ENCODE measurements at regions not wholly inside any gene's neighbourhood (a gene's known extent, or its start where the extent isn't known, plus 50 kb on each side); places are given as distances from the start of the nearest gene placed in this dataset.

- H3K4me1 ChIP-seq = no peaks in the 10 kb centered on the region
- 81 to 83% methylated on average over 8 of the region's 8 CpGs for WGBS, 2 donors
- no peak overlapping the region for H3K27ac ChIP-seq
- H3K27me3 ChIP-seq = no peaks in the 10 kb centered on the region
- no peak overlapping the region for H3K4me3 ChIP-seq
- H3K9me3 ChIP-seq = no peaks in the 10 kb centered on the region
- TF ChIP-seq CTCF (IDR thresholded peaks at IDR 0.05) (no peak), POLR2A (IDR thresholded peaks at IDR 0.05) (no peak)
- intact Hi-C loops (cut with DNase I; ENCODE audit: low total_unique reads) = no loop called here
- DNase-seq = no peak
- H3K36me3 ChIP-seq (ENCODE audit: low read depth, missing control alignments) = no peaks in the 10 kb centered on the region
Measured at GRCh38 chr2:16393500-16394071, 272.0 kb downstream of the CYRIA start.

- intact Hi-C loops (cut with DNase I; ENCODE audit: low total_unique reads) = no loop called here
- 71 to 77% methylated on average over 13 of the region's 14 CpGs for WGBS, 2 donors
- no peak for DNase-seq
Measured at GRCh38 chr2:16392647-16393499, 272.8 kb downstream of the CYRIA start.

GRCh38 chr2:16391986-16392385 is 273.6 kb downstream of the CYRIA start:
- Histone ChIP-seq H3K27me3 (no peaks in the 10 kb centered on the region), H3K4me1 (no peaks in the 10 kb centered on the region), H3K4me3 (no peak overlapping the region), H3K9me3 (no peaks in the 10 kb centered on the region), H3K36me3 (ENCODE audit: low read depth, missing control alignments) (no peaks in the 10 kb centered on the region), H3K27ac (no peak overlapping the region)
- intact Hi-C loops (cut with DNase I; ENCODE audit: low total_unique reads) = no loop called here
- no peak for TF ChIP-seq POLR2A (IDR thresholded peaks at IDR 0.05)
- TF ChIP-seq CTCF (IDR thresholded peaks at IDR 0.05) = no peak
- DNase-seq = no peak
- WGBS, 2 donors = 81 to 85% methylated on average over 5 of the region's 5 CpGs

More at GRCh38 chr2:16392647-16393499, 272.8 kb downstream of the CYRIA start:
- Histone ChIP-seq H3K4me1 (no peaks in the 10 kb centered on the region), H3K4me3 (no peak overlapping the region), H3K27me3 (no peaks in the 10 kb centered on the region), H3K36me3 (ENCODE audit: low read depth, missing control alignments) (no peaks in the 10 kb centered on the region), H3K9me3 (no peaks in the 10 kb centered on the region), H3K27ac (no peak overlapping the region)
- TF ChIP-seq CTCF (IDR thresholded peaks at IDR 0.05) = no peak
- TF ChIP-seq POLR2A (IDR thresholded peaks at IDR 0.05) = no peak

- Histone ChIP-seq H3K27me3 (no peaks in the 10 kb centered on the region), H3K27ac (no peak overlapping the region), H3K4me3 (no peak overlapping the region), H3K9me3 (no peaks in the 10 kb centered on the region), H3K36me3 (ENCODE audit: low read depth, missing control alignments) (no peaks in the 10 kb centered on the region), H3K4me1 (no peaks in the 10 kb centered on the region)
- DNase-seq = no peak
- intact Hi-C loops (cut with DNase I; ENCODE audit: low total_unique reads) = no loop called here
- 87 to 88% methylated on average over 6 of the region's 6 CpGs for WGBS, 2 donors
- no peak for TF ChIP-seq CTCF (IDR thresholded peaks at IDR 0.05)
- TF ChIP-seq POLR2A (IDR thresholded peaks at IDR 0.05) = no peak
Measured at GRCh38 chr2:16390561-16390960, 275.1 kb downstream of the CYRIA start.
